Fibroblast of pulmonary artery (primary cell): ENCODE measurements at regions not wholly inside any gene's neighbourhood (a gene's known extent, or its start where the extent isn't known, plus 50 kb on each side); places are given as distances from the start of the nearest gene placed in this dataset.
"Not testable (repeated sequence)": the region's sequence is repeated elsewhere in the genome, so short reads cannot be mapped to it uniquely, and the experiment has no call there.

Experiments used
- DNase-seq: peaks from one replicate; pipeline ENCODE4 v3.0.0-alpha.2; 2010; ENCODE audit warnings: low read depth
- H3K4me3 ChIP-seq: replicated peaks from 2 replicates; pipeline ENCODE4 v1.5.1; 2011; ENCODE audit warnings: low read depth, mild to moderate bottlenecking, control low read depth, low read length, moderate library complexity
- TF ChIP-seq, protein P1 (sequence below): IDR thresholded peaks from 2 replicates; pipeline ENCODE4 v1.5.1; 2011; ENCODE audit warnings: mild to moderate bottlenecking, control low read depth, low read length, inconsistent platforms; ENCODE audit errors: missing control alignments

DNA sequence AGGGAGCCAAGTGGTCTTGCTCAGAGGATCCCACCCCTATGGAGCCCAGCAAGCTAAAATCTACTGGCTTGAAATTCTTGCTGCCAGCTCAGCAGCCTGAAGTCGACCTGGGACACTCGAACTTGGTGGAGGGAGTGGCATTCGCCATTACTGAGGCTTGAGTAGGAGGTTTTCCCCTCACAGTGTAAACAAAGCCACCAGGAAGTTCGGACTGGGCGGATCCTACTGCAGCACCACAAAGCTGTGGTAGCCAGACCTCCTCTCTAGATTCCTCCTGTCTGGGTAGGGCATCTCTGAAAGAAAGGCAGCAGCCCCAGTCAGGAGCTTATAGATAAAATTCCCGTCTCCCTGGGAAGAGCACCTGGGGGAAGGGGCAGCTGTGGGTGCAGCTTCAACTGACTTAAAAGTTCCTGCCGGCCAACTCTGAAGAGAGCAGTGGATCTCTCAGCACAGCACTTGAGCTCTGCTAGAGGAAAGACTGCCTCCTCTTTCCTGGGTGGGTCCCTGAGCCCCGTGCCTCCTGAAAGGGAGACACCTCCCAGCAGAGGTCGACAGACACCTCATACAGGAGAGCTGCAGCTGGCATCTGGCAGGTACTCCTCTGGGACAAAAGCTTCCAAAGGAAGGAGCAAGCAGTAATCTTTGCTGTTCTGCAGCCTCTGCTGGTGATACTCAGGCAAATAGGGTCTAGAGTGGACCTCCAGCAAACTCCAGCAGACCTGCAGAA is 576.3 kb upstream of the NECTIN3 start:
- H3K4me3 ChIP-seq, result no peak overlapping the region
- TF ChIP-seq, protein P1, sequence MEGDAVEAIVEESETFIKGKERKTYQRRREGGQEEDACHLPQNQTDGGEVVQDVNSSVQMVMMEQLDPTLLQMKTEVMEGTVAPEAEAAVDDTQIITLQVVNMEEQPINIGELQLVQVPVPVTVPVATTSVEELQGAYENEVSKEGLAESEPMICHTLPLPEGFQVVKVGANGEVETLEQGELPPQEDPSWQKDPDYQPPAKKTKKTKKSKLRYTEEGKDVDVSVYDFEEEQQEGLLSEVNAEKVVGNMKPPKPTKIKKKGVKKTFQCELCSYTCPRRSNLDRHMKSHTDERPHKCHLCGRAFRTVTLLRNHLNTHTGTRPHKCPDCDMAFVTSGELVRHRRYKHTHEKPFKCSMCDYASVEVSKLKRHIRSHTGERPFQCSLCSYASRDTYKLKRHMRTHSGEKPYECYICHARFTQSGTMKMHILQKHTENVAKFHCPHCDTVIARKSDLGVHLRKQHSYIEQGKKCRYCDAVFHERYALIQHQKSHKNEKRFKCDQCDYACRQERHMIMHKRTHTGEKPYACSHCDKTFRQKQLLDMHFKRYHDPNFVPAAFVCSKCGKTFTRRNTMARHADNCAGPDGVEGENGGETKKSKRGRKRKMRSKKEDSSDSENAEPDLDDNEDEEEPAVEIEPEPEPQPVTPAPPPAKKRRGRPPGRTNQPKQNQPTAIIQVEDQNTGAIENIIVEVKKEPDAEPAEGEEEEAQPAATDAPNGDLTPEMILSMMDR, result no peak
- DNase-seq, result no peak

DNA sequence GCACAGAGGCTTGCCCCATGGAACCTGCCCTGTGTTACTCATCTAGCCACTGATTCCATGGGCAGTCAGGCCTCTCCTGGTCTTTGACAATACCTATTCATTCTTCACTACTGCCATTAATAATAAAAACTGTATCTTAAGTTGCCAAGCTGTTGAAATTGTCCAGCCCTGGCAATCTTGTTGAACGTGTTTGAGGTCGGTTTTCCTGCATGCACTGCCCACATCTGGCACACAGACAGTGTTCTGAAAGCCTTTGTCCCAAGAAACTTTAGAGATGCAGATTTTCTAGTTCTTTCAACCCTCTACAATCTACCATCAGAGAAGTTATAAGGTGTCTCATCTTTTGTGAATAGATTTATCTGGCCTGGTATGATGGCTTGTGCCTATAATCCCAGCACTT is 567.2 kb upstream of the NECTIN3 start:
- H3K4me3 ChIP-seq, result no peak overlapping the region
- TF ChIP-seq, protein P1, result no peak
- no peak for DNase-seq

DNA sequence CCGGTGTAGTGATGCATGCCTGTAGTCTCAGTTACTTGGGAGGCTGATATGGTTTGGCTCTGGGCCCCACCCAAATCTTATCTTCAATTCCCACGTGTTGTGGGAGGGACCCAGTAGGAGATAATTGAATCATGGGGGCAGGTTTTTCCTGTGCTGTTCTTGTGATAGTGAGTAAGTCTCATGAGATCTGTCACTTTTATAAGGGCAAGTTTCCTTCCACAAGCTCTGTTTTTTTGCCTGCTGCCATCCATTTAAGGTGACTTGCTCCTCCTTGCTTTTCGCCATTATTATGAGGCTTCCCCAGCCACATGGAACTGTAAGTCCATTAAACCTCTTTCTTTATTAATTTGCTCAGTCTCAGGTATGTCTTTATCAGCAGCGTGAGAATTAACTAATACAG is 566.7 kb upstream of the NECTIN3 start:
- TF ChIP-seq, protein P1, result no peak
- H3K4me3 ChIP-seq, result no peak overlapping the region
- no peak for DNase-seq

GRCh38 chr3:110506890-110507289 is 564.7 kb upstream of the NECTIN3 start:
- no peak for DNase-seq
- H3K4me3 ChIP-seq, result no peak overlapping the region
- TF ChIP-seq, protein P1, result no peak

- not testable (repeated sequence) for H3K4me3 ChIP-seq, DNase-seq
Observed at GRCh38 chr3:110507570-110507969, 564.0 kb upstream of the NECTIN3 start.

GRCh38 chr3:110512961-110513360 is 558.7 kb upstream of the NECTIN3 start:
- DNase-seq, result no peak
- TF ChIP-seq, protein P1, result no peak
- H3K4me3 ChIP-seq, result no peak overlapping the region

- DNase-seq, result no peak
- H3K4me3 ChIP-seq, result no peak overlapping the region
- TF ChIP-seq, protein P1, result no peak
Observed at GRCh38 chr3:110518031-110518430, 553.6 kb upstream of the NECTIN3 start.
